Cerebellar cortex (tissue), 1 donor: ENCODE measurements at regions not wholly inside any gene's neighbourhood (a gene's known extent, or its start where the extent isn't known, plus 50 kb on each side); places are given as distances from the start of the nearest gene placed in this dataset.

Source experiments
- DNase-seq: peaks from one replicate; pipeline ENCODE4 v3.0.0-alpha.2; 2015; ENCODE audit warnings: low spot score

DNA sequence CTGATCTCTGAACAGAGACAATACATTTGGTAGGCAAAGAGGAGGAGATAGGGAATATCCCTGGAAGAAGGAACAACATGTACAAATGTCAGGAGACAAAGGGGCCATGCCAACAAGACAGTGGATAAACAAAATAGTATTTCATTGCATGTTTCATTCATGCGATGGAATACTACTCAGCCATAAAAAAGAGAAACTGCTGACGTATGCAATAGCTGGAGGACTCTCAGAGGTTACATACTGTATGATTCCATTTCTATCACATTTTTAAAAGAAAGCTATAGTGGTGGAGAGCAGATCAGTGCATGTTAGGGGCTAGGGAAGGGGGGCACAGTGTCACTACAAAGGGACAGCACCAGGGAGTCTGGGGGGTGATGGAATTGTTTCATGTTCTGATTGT is 572.9 kb upstream of the CADM1 start:
- DNase-seq = no peak

DNA sequence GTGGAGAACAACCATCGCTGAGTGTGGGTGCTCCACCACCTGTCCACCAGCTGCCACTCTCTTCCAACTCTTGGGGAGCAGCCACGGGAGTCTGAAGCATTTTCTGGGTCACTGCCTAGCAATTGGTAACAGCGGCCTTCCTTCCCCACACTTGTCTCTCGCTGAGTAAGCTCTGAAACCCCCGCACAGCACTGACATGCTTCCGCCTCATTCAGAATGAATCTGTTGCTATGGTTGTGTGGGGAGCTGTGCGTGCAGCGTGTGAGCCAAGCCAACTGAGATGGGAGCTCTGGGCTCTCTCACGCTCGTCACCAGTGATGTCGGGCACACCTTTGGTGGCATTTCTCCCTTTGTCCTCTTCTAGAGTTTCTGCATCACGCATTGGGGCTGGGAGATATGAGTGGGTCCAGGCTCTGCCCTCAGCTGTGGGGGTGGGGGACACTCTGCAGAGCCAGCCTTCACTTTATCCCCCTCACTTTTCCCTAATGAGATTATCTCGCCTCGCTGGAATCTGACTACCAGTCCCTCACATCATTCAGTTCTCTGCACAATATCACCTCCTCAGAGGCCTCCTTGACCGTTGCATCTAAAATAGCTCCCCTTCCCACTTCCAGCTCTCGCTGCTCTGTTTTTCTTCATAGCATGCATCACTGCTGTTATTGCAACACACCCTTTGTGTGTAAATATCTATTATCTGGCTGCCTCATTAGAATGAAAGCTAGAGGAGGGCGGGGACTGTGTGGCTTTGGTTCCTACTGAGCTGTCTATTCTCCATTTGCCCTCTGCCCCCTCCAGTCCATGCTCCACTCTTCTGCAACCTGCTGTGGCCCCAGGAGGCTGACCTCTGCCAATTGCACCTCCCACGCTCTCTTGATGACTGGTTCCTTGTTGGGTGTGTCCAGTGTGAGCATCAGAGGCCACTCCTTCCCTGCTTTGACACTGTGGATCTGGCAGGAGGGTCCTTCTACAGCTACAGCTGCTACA is 569.9 kb upstream of the CADM1 start:
- DNase-seq = peak; percentile 65

DNA sequence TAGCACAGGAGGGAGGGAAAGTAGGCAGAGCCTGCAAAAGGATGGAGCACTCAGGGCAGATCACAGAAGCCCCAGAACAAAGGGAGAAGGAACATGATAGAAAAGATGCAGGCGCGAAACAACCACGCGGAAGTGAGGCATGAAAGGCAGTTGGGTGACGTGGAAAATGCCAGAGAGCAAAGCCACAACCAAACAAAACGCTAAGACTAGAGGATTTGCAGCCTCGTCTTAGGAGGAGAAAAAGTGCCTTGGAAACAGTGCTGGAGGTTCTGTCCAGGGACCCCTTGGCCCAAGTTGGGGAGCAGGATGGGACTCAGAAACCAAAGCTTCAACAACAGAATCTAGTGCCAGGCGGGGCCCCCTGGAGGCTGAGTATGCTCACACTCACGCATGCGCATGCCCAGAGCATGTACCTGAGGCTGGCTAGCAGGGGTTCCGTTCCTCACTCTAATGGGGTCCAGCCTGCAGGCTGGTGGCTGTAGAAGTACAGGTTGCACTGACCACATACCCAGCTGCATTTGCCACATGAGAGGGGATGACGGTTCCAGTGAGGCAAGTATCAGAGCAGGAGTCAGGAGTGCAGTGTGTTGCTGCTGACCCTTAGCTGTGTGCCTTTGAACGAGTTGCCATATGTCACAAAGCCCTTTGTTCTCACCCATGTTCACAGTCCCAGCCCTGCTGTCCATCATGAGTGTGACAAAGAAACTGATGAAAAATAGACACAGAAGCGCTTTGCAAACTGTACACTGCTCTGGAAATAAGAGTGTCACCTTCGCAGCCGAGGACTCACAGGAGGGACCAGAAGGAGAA is 568.6 kb upstream of the CADM1 start:
- DNase-seq = no peak

DNA sequence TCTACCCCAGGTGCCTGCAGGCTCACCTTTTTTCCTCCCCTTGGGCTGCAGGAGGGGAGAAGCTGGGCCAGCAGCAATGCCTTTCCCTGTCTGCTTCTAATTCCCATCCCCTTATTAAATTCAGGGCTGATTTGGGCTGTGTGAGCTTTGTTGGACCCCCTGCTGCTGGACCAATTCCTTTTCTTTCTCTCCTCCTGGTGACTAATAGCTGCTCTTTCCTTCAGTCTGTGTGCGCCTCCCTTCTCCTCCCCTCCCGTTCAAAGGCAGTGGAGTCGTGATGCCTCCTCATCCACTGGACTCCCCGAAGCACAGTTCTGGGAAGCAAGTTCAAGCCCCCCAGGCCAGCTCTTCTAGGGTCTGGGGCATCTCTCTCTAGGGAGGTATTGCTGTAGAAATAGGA is 567.9 kb upstream of the CADM1 start:
- DNase-seq = no peak

DNA sequence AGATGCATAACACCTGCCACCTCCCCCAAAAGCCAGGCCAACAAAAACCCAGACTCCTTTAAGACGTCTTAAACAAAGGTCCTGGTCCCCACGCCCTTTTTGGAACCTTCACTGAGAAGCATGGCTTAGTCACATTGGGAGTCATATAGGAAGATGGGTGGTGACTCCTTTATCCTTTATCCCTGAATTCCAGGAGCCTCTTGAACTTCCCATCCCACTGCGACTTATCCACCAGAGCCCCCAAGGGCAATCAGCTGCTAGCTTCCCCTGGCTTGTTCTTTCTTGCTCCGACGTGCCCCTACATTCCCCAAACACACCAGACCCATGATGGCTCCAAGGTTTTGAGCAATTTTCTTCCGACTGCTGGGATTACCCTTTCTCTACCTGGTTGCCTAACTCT is 567.0 kb upstream of the CADM1 start:
- DNase-seq = no peak

DNA sequence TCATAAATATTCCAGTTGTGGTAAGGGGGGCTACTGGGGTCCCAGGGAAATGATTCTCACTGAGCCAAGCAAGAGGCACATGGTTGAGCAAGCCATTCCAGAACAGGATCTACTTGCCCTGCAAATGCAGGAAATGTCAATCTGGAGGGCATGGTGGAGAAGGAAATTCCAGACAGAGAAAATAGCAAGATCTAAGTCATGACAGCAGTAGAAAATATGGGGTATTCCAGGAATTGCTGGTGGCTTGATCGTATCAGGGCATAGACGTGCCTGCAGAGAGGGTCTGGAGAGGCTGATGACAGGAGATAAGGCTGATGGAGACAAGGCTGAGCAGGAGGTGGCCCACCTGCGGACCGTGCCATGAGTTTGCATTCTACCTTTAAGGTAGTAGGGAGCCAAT is 566.3 kb upstream of the CADM1 start:
- no peak for DNase-seq

DNA sequence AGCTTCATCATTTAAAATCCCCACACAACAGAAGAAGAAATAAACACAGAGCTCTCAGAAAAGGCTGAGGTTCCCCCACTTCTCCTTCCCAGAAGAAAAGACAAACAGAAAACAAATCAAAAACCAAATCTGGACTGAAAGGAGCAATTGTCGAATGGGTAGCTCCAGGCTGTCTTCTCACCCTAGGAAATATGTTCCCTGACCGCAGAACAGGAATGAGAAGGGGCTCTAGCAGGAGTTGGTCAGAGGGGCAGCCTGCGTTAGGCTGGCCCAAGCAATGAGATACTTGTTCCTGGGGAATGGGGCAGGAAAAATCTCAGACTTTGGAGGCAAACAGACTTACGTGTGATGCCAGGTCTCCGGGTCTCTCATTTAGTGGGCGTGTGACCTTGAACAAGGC is 562.6 kb upstream of the CADM1 start:
- DNase-seq = no peak

DNA sequence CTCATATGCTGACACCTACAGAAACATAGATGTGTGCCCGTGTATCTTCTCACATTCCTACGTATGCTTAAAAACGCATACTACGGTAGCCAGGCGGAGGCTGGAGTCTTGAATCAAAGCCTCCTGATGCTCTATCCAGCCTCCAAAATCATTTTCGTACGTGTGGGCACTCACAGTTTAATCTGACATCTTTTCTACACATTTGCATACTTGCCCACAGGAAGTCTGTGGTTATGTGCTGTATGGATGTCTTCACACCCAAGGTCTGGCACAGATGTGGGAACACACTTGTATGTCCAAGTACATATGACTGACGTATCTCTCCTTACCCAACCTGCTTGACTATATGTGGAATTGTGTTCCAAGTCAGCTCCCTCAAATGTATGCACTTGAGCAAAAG is 561.8 kb upstream of the CADM1 start:
- no peak for DNase-seq

DNA sequence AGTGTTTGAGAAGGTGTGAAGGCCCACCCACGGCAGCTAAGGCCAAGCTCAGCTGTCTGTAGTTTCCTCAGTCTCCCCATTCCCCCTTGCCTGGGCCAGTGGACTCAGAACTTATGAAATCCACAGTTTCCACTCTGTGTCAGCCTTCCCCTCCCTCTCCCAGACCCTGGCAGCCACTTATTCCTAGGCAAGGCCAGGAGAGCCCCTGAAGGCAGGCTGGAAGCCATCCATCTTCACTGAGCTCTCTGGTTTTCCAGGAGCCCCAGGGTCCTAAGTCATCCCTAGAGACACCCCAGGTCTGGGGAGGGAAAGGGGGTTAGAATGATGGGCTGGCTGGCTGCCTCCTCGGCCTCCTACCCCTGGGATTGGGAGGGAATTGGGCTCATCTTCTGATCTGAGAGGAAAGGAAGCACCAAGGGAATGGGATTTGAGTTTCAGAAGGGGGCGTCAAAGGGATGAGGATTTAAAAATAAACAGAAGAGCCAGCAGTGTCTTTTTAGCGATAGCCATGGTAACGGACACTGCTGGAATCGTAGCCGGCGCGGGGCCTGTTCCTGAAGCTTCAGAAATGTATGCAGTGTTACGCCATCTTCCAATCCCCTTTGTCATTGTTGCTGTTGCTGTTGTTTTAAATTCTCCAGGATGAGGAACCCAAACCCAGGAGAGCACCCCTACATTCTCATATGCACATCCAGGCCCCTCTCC is 561.1 kb upstream of the CADM1 start:
- DNase-seq = no peak

DNA sequence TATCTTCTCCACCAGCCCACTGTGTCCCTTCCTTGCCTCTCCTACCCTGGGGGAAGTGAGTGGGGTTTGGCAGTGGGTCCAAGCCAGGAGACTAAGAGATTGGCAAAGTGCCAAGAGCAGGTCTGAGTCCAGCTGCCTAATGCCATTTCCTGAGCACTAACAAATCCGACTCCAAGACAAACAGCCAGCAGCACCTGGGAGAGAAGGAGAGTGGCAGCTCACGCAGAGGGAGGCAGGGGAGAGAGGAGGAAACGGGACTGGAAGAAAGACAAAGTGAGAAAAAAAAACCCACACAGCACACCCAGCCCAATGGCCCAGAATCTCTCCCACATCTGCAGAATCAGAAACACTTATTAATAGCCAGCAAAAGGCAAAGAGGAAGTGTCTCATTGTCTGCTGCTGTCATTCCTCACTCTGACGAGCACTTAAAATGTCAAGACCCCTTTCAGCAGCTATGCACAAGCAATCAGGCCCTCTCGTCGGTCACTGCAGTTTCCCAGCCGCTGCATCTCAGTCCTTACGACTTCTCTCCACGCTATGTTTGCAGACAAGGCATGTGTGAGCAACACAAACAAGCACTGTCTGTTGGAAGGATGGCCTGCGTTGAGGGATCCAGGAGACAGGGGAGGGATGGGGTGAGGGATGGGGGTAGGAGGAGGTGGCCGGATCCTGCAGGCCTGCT is 558.4 kb upstream of the CADM1 start:
- DNase-seq = no peak

DNA sequence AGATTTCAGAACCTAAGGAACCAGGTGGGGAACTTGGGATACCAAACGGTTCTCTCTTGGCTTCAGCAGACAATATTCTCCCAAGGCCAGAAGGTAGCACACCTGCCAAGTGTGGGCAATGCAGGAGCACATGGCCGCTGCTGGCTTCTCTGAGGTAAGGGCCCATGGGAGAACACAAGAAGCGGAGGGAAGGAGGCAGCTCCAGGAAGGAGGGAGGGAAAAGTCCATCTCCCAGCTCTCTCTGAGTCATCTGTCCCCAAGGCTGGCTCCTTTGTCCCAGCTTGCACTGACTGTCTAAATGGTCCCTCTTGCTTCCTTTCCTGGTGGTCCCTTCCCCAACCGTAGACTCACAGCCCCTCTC is 557.9 kb upstream of the CADM1 start:
- no peak for DNase-seq

DNA sequence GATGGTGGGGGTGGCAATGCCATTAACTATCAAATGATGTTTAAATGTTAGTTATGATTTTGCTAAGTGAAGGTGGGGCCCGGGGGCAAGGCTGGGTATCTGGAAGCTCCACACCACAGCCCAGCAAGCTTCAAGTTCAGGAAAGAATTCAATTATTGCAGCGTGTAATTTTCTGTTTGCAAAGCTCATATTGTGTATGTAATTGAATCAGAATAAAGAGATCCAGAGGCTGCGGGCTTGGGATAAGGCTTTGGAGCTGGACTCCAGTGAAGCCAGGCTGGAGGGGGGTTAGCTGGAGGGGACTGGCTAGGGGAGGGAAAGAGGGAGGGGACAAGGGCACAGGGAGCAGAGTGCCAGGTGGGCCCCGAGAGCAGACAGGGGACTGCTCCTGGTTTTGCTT is 557.1 kb upstream of the CADM1 start:
- no peak for DNase-seq

DNA sequence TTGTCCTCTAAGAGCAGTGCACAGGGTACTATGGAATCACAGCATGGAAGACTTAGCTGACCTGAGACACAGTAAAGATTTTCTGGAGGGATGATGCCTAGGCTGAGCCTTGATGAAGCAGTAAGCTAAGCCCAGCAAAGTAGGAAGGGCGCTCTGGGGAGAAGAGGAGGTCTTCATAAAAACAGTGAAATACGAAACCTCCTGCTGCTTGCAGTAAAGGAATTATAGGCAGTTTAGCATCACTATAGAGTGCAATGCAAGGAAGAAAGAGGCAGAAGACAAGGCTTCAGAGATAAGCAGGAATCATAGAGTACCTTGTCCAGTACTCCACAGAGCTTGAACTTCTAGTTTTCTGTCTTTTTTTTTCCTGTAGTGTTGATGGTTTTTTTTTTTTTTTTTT is 555.7 kb upstream of the CADM1 start:
- no peak for DNase-seq

DNA sequence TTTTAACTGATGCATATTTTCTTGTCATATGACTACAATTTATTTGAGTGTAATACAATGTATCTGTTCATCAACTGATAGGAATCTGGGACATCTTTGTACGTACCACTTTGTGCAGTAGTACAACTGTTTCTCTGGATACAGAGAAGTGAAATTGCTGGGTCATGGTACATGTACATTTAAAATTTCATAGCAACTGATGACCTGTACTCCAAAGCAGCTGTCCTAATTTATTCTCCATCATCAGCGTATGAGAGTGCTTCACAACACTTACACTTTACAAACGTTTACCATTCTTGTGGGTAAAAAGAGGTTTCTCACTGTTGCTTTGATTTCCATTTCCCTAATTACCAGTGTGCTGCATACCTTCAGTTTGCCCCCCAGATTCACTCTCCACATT is 552.8 kb upstream of the CADM1 start:
- DNase-seq = no peak

DNA sequence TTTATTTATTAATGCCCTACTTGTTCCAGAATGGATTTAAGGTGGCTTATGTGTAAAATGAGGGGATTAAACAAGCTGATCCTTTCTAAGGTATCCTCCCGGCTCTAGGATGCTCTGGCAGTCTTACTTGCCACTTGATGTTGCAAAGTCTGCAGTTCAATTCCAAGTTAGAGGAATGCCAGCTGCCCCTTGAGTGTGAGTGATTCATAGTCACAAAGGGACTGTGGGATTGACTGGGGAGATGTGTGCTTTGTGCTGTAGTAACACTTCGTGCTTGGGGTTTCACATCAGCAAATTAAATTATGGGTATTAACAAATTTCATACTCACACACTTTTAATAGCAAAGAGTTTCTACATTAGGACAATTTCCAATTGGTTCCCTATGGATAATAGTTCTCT is 550.8 kb upstream of the CADM1 start:
- DNase-seq = no peak

DNA sequence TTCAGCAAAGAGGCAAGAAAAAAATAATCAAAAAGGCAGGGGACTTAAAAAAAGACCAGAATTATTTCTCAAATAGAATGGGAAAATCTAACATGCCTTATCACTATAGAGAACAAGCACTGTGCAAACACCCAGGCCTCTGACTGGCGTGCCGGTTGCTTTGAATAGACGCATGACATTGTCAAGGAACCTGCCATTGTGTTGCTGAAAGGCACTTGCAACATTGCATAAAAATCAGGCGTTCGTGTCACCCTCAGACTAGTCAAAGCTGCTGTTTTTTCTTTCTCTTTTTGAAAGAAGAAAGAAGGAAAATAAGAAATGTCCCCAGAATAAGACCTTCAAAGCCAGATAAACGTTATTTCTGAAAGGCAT is 549.3 kb upstream of the CADM1 start:
- no peak for DNase-seq

DNA sequence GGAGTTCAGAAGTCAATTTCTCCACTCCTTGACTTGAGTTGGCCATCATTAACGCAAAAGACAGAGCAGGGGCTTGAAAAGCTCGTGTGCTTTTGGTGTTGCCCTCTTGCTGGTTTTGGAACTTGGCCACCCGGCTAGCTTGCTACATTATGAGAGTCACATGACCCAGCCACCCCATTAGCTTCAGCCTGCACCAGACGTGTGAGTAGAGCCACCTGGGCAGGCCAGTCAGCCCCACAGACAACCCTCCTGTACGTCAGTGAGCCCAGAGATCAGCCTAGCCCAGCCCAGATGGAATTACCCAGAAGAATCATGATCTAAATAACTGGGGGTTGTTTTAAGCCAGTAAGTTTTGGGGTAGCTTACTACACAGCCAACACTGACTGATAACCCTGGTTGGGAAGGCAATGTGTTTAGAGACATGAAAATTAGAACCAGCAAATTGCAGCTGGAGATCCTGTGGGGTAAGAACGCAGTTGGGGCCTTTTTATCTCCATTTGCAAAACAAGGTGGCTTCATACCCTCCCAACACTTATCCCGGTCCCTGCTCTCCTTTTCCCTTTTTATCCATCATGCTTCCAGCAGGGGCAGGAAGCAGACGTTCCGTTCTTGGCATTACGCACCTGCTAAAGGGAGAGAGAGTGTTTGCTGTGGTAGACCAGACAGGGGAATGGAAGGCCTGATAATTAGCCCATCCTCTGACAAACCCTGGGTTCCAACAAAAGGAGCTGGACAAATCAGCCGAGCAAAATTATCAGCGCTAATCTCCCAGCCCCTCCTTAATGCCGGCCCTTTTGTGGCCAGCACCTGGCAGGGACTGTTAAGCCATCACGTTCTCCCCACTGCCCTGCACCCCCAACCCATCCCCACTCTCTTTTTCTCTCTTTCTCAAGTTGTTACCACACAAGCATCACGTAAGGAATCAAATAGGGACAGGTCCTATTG is 548.7 kb upstream of the CADM1 start:
- peak; percentile 25 for DNase-seq

DNA sequence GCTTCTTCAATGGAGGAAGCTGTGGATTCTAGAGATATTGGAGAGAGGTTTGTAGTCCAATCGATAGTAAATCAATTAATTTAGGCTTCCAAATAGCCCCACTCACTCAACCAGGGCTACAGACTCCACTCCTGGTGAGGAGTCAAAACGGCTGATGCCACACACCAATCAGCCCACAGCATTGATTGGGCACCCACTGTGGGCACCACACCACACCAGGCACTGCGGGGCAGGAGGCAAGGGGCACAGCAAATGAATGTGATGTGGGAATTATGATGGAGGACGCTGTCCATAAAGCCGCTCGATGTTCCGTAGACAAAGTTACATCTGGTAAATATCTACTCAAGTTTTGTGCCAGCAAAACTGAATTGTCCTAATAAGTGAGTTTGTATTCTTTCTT is 547.3 kb upstream of the CADM1 start:
- DNase-seq = no peak

DNA sequence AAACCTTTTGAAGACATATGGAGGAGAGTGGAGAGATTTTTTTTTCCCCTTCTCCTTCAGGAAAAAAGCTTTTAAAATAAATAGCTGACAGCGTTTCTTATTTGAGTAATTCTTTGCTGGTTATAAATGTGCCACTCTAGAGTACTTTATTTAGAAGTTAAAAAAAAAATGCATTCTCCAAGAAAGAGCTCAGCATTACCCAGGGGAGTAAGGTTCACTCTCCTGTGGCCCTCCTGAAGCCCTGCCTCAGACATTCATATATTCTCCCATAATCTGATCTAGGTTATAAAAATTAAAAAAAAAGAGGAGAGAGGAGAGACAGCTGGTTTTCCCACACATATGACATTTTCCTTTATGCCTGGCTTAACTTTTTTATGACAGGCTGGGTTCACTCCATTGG is 545.2 kb upstream of the CADM1 start:
- no peak for DNase-seq

DNA sequence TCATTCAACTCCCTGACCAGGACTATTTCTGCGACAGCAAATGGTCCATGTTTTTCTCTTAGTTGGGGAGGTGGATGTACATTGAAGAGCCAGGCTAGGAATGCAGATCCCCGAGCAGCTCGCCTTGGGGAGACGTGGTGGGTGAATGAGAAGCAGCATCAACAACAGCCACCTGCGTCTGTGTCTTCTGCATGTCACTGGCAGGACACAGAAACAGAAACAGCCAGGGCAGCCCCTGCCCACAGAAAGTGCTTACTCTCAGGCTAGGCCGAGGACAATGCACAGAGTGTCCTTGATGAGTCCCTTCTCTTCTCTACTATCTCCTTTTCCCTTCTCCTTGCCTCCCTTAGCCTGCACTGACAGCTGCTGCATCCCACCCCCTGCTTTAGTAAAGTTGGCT is 541.9 kb upstream of the CADM1 start:
- no peak for DNase-seq

DNA sequence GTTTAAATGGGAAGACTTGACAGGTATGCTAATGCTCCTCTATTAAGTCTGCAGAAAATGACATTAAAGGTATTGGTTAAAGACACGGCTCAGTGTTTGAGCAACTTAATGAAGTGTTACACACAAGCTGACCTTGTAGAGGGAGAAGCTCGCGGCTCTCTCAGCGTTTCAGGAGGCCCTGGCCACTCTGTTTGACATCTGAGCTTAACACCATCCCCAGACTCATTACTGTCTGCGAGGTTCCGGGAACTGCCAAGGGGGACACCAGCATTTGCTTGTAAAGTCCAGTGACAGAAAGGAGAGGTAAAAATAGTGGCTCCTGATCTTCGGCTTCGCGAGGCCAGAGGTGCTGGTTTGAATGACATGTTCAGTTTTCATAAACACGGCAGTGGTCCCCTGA is 540.7 kb upstream of the CADM1 start:
- DNase-seq = no peak
